ENCODE measurements at regions not wholly inside any gene's neighbourhood (a gene's known extent, or its start where the extent isn't known, plus 50 kb on each side); places are given as distances from the start of the nearest gene placed in this dataset.

DNA sequence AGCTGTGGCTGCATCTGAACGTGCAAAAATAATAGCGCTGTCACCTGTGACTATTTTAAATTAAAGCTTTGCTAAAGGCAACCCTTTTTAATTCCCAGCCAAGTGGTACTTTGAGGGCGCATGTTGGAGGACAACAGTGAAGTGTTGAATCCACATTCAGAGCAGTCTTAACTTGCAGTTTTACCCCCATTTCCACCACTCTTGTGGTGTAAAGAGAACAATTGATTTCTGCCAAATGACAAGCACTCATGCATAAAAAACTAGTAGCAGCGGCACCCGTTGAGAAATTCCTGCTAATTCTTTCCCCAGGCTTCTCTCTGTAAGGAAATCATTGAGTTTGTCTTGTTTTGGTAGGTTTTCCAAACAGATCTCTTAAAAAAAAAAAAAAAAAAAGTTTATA, 1033.3 kb downstream of the EFNB2 start:
- TF ChIP-seq POLR2A (IDR thresholded peaks at IDR 0.05), result no peak
- TF ChIP-seq, protein P1, sequence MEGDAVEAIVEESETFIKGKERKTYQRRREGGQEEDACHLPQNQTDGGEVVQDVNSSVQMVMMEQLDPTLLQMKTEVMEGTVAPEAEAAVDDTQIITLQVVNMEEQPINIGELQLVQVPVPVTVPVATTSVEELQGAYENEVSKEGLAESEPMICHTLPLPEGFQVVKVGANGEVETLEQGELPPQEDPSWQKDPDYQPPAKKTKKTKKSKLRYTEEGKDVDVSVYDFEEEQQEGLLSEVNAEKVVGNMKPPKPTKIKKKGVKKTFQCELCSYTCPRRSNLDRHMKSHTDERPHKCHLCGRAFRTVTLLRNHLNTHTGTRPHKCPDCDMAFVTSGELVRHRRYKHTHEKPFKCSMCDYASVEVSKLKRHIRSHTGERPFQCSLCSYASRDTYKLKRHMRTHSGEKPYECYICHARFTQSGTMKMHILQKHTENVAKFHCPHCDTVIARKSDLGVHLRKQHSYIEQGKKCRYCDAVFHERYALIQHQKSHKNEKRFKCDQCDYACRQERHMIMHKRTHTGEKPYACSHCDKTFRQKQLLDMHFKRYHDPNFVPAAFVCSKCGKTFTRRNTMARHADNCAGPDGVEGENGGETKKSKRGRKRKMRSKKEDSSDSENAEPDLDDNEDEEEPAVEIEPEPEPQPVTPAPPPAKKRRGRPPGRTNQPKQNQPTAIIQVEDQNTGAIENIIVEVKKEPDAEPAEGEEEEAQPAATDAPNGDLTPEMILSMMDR (IDR thresholded peaks at IDR 0.05), result no peak

All from breast epithelium (tissue), 3 donors.